ENCODE measurements at regions not wholly inside any gene's neighbourhood (a gene's known extent, or its start where the extent isn't known, plus 50 kb on each side); places are given as distances from the start of the nearest gene placed in this dataset.

DNA sequence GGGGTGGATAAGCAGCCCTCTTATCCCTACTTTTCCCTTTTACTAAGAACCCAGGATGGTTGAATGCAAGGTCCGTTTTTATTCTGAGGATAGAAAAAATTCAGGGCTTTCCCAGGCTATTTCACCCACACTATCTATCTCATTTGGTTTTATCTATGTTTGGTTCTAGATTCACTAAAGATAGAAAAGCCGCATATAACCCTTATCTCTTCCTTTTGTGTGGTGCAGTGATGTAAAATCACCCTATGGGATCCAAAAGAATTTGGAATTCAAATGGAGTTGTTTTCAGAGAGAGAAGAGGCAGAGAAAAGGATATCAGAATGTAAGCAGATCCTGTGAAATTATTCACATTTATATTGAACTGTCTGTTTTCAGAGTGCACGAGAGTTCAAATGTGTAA lies 236.3 kb upstream of the RFX3 start:
- Histone ChIP-seq H4K8ac (replicated peaks; ENCODE audit: insufficient read length, low read depth, low read length) (no peak overlapping the region), H2AK5ac (ENCODE audit: insufficient read length, low read length) (no peak overlapping the region), H2AFZ (ENCODE audit: low read length) (no peak overlapping the region), H2BK15ac (ENCODE audit: low read depth, low read length) (no peak overlapping the region), H3K14ac (ENCODE audit: insufficient read depth, low read length) (no peak overlapping the region), H2BK12ac (ENCODE audit: insufficient read length, low read depth, low read length) (no peak overlapping the region), H4K5ac (ENCODE audit: insufficient read length, low read depth, low read length) (no peak overlapping the region), H3K4me1 (ENCODE audit: insufficient read depth, low read length) (no peaks in the 10 kb centered on the region), H3K4me2 (ENCODE audit: insufficient read depth, insufficient read length, low read length) (no peak overlapping the region), H2BK120ac (ENCODE audit: low read depth, low read length, poor library complexity, severe bottlenecking) (no peak overlapping the region), H2BK5ac (ENCODE audit: insufficient read length, low read length) (no peak overlapping the region), H3K9ac (ENCODE audit: extremely low read depth, insufficient read length, low read length) (no peak overlapping the region), H3K23me2 (ENCODE audit: insufficient read length, low read depth, low read length, poor library complexity, severe bottlenecking) (no peaks in the 10 kb centered on the region), H3K79me2 (ENCODE audit: insufficient read depth, low read length) (no peaks in the 10 kb centered on the region), H3K23ac (ENCODE audit: insufficient read length, low read depth, low read length) (no peak overlapping the region), H4K91ac (ENCODE audit: insufficient read length, low read depth, low read length) (no peak overlapping the region), H3K18ac (ENCODE audit: insufficient read length, low read depth, low read length) (no peak overlapping the region), H3T11ph (ENCODE audit: low read length) (no peak overlapping the region), H3K27me3 (ENCODE audit: insufficient read depth, low read length) (no peaks in the 10 kb centered on the region), H3K4ac (ENCODE audit: low read depth, low read length) (no peak overlapping the region), H2BK20ac (ENCODE audit: low read depth, low read length, poor library complexity, severe bottlenecking) (no peak overlapping the region), H3K56ac (ENCODE audit: insufficient read length, low read depth, low read length) (no peak overlapping the region), H3K79me1 (ENCODE audit: insufficient read depth, low read depth, low read length, poor library complexity, severe bottlenecking) (no peaks in the 10 kb centered on the region), H4K20me1 (ENCODE audit: control insufficient read depth, insufficient read depth, insufficient read length) (no peaks in the 10 kb centered on the region), H3K27ac (ENCODE audit: insufficient read length, low read depth, low read length) (no peak overlapping the region), H3K9me3 (ENCODE audit: control insufficient read depth, low read depth, low read length) (no peaks in the 10 kb centered on the region)
- no CpG with 5 or more reads among the region's 3 CpGs for WGBS (ENCODE audit: extremely low coverage, insufficient read length, low lambda C conversion rate)
- no peaks in the 10 kb centered on the region for H3K9me3 Mint-ChIP-seq
- no peak overlapping the region for H3K27ac Mint-ChIP-seq
- no peak for TF ChIP-seq CTCF (conservative IDR thresholded peaks at IDR 0.05)
- peaks cover 0 to 7% (median 0%) of the 10 kb centered on the region in 3 experiments; a peak in 1 of 7 replicates for H3K36me3 Mint-ChIP-seq (ENCODE audit: insufficient read depth in 1 of 3, low read depth in 3 of 3)
- H3K4me1 Mint-ChIP-seq = peaks cover 3 to 6% of the 10 kb centered on the region in 2 experiments
- no peaks in the 10 kb centered on the region for H3K27me3 Mint-ChIP-seq (ENCODE audit: low read depth)
- DNase-seq = no peak
- no peak overlapping the region for H3K4me3 Mint-ChIP-seq

All from H9 (cell line).